Activated T-cell treated with anti-CD3 and anti-CD28 coated beads for 1 hour (primary cell): ENCODE measurements at regions not wholly inside any gene's neighbourhood (a gene's known extent, or its start where the extent isn't known, plus 50 kb on each side); places are given as distances from the start of the nearest gene placed in this dataset.

ENCODE experiments used
- DNase-seq: peaks from one replicate; pipeline ENCODE4 v3.0.0-alpha.2; 2020; ENCODE audit warnings: low read depth

DNA sequence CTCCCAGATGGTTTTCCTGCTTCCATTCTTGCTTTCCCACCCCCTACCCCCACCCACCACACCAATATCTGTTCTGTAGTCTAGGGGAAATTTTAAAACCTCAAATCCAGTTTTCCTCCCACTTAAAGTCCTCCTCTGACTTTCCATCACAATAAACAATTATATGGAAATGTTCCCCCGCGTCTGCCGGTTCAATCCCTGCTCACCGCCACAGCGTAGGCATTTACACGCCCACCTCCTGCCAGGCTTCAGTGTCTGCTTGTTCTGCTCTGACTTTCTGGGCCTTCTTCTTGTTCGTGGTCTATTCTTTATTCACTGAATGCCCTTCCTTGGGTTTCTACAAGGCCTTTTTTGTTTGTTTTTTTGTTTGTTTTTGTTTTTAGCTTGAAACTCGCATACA is 633.0 kb upstream of the MKI67 start:
- no peak for DNase-seq

DNA sequence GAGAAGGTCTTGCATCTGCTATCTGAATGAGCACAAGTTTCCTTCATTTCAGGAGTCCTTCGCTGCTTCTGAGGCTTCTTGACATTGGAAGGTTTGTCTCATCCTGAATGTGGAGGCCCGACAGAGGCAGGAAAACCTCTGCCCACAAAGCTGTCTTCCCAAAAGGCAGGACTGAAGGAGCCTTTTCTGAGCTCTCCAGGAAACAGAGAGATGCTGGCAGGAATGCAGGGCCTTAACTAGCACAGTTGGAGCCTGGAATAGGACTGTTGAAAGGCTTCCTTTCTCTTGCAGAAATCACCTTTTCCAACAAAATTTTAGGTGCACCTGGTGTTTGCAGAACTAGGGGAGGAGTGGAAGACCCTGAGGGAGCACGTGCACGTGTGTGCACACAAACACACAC is 637.4 kb upstream of the MKI67 start:
- DNase-seq: no peak

DNA sequence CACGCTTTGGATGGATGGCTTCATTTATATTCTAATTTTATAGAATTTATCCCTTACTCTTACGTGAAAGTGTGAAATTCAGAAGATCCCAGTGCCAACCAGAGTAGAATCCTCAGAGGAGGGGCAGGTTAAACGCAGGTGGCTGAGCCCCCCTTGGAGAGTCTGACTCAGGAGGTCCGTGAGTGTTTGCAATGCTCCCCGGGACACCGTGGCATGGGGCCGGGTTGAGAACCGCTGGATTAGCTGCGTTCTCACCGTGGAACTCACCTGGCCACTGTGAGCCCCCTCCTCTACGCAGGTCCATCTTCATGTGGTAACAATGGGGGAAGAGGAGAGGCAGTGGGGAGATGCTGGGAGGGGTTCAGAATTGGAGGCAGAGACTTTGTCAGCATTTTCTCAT is 638.0 kb upstream of the MKI67 start:
- DNase-seq: no peak

DNA sequence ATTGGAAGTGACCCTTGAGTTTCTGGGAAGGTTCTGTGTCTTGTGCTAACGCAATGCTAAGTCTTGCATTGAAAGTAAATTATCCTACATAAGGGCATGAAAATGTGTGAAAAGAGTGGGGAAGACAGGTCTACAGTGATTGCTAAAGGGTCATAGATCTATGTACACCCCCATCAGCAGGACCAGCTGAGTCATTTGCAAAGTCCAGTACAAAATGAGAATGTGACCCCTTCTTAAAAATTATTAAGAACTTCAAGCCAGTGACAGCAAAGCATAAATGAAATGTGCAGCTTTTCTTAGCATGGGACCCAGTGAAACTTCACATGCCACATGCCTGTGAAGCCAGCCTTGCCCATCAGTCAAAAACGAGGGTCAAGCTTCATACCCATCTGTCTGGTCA is 640.7 kb upstream of the MKI67 start:
- no peak for DNase-seq

DNA sequence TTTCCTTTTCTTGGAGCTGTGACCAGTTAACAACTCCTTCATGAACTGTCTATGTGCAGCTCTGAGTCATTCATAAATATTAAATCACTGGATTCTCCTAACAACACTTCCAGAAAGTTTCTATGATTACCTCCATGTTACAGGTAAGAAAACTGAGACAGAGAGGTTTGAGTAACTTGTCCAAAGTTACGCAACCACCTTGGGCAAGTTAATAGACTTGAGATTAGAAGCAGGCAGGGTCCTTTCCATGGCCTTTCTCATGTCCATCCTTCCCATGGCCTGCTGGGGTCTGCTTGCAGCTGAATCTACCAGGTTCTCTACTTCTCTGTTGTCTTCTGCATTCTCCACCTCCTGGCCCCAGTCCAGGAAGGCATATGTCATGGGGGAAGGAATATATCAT is 648.8 kb upstream of the MKI67 start:
- DNase-seq: no peak

DNA sequence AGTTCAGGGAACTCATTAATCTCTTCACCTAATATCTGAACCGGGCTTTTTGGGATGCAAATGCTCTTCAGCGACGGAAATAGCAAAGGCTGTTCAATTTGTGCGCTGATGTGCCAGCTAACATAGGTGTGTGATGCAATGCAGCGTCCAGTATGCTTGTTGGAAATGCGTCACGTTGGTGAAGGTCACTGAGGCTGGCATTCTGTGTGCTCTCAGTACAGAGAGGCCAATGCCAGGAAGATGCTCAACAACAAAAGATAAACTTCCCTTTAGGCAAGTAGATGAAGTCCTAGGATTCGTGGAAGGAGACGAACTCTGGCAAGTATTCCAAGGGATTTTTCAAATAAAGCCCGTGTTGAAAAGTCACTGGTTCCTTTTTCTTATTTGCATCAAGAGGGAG is 649.5 kb upstream of the MKI67 start:
- DNase-seq: no peak

DNA sequence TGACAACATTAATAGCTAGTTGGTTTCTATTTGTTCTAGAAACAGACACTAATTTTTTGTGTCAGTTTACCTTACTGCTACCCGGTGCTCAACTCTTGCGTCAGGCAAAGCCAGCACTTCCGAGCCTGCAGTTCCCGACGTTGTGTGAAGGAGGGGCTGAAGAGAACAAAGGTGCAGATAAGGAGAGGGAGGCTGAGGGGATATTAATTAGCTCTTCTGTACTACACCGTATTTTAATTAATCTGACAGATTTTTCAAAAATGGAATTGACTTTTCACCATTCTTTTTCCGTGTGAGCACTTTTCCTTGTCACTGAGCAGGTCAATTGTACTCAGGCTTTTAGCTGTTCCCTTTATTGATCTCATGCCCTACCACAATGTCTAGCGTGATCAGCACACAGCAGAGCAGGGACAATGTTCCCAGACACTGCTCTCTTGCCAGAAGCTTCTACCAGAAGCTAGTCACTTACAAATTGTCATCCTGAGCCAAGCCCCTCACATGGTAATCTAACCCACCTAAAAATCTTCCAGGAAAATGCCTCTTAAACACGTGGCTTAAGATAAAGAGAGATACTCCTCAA is 650.5 kb upstream of the MKI67 start:
- DNase-seq: no peak

DNA sequence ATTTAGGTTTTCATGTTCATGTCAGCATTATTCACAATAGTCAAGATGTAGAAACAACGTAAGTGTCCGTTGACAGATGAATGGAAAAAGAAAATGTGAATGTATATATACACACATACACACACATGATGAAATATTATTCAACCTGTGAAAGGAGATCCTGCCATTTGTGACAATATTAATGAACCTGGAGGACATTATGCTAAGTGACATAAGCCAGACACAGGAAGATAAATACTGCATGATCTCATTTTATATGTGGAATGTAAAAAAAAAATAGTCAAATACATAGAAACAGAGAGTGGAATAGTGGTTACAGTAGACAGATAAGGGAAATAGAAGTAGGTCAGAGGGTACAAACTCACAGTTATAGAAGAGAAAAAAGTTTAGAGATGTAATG is 651.1 kb upstream of the MKI67 start:
- DNase-seq: no peak

DNA sequence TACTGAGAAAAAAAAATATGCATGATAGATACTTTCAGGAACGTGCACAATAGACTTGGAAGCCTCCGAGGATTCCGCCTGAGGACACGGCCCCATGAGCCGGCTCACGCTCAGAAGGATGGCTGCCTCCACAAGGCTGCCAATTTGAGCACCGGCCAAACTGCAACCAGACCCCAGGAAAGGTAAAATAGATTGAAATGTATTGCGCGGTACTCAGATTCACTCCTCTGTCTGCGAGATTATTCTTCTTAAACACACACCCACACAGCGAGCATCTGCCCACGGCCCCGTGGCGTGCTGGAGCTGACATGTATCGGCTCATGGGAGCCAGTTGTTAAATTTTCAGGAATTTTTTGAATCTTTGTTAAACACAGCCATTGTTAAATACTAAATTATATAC is 653.2 kb upstream of the MKI67 start:
- DNase-seq: no peak

DNA sequence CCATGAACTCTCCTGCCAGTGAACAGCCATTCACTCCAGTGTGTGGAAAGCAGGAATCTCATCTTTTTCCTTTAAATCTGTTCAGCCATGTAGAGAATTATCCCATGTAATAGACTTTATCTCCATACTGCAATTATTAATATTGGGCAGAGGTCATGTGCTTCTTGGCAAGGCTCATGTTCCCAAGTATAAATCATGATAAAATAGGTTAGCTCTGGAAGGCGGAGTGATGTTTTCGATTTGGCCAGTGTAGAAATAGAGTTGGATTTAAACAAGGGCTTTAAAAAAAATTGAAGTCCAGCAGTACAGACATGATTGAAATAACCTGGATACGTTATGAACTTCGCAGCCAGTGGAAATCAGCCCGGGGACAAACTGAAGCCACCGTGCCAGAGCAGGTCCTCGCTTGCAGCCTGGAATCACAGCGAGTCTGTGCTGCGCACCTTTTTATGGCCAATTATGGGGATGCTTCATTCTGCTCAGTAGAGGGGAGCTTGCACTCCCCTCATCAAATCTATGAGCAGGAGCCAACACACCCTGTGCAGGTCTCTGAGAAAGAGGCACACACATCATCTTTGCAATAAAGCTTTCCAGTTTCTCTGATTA is 654.0 kb upstream of the MKI67 start:
- no peak for DNase-seq

DNA sequence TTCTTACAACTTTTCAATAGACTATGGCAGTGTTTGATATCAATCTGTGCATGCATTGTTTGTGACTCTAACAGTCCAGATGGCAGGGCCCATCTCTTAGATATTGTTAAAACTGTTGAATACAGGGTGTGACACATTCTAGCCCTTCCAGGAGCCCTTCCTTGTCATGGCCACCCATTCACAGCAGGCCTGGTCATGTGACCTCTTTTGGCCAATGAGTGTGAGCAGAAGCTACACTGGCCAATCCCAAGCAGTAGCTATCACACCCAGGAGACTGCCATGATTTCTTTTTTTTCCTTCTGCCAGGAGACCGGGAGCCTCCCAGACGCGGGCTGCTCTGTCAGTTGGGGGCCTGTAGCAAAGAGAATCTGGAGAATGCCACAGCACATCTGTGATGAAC is 655.4 kb upstream of the MKI67 start:
- DNase-seq: no peak

DNA sequence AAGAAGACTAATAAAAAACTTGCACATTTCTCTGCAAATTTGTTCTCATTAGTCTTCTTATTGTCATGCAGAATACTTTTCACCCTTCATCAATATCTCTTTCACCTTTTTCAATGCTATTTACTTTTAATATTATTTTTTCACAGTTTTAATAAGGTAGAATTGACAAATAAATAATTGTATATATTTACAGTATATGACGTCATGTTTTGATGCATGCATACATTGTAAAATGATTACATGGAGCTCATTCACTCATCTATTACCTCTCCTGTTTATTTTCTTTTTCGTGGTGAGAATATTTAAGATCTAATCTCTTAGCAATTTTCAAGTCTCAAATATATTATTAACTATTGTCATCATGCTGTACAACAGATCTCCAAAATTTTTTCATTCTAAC is 658.2 kb upstream of the MKI67 start:
- DNase-seq: no peak

DNA sequence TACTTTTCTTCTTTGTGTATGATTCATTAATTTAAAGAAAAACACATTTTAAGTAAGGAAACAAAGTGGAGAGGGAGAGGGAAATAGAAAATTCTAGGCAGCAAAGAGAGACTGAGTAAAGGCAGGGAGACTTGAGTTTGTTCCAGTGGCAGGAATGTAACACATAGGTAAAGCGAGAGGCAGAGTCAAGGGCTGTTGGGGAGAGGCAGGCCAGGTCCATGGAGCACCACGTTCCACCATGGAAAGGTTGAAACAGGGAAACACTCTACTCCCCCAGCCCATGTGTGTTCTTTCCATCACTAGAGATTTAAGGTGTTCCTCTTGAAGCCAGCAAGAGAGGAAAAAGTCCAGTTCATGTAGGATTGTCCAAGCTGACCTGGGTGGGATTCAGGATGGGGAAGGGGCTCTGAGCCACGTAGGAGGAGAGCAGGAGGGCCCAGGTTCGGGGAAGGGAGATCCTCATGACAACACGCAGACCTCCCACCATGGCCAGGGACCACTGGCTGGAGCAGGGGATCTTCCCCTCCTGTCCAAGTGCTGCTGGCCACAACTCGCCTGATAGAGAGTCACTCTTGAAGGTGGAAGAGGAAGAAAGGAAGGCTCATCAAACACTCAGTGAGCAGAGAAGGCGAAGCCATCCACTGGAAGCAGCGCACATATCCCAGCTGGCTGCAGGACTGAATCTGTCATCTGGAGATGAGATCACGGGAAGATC is 666.4 kb upstream of the MKI67 start:
- DNase-seq: no peak

DNA sequence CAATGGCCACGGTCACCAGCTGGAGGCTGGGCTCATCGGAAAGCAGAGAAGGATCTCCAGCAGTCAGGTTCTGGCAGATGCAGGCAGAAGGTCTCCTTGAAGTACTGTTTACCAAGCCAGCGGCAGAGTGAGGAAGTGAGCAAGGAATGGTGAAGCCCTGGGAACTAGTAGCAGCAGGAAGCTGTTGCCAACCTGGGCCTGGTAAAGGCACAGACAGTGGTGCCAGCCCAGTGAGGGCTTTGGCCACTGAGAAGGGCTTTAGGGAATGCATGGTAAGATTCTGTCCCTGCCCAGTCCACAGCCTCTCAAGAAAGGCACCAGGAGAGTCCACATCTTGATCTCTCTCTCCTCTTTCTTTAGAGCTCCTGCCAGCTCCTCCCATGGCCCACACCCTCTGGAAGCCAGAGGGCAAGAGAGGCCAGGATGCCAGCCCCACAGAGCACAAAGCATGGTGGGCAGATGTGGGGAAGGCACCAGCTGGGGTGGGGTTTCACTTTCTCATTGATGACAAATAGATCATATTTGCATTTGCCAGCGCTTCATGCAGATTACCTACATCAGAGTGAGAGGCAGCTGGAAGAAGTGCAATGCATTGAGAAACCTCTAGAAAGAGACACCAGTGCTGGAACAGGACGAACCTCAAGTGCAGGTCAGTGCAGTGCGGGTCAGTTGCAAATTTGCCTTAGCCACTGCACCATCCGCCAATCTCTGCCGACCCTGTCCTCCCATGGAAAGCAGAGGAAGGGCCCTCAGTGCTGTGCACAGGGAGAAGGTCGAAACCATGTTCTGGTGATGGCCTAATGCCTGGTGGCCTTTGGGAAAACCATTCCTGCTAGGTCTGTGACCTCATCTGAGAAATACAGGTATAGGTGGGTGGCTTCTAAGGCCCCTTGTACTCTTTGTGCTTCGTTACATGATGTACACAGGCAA is 667.8 kb upstream of the MKI67 start:
- no peak for DNase-seq

DNA sequence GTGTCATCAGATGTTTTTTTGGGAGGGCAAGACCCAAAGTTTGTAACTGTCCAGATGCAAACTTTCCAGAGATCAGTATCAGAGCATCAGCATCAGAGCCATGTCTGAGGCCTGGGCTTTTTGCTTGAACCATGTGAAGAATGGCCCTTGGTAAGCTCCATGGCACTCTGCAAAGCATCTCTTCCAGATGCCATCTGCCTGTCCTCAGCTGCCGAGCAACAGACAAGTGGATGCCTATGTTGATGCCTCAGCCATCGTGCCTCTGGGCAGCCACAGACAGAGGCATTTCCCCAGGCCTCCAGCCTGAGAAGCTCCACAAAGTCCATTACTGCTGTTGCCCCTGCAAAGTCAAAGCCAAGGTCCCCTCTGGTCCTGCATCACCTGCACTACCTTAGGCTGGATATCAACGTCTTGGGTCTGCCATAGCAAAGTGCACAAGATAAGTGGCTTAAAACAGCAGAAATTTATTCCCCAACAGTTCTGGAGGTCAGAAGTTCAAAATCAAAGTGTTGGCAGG is 670.2 kb upstream of the MKI67 start:
- DNase-seq: no peak

DNA sequence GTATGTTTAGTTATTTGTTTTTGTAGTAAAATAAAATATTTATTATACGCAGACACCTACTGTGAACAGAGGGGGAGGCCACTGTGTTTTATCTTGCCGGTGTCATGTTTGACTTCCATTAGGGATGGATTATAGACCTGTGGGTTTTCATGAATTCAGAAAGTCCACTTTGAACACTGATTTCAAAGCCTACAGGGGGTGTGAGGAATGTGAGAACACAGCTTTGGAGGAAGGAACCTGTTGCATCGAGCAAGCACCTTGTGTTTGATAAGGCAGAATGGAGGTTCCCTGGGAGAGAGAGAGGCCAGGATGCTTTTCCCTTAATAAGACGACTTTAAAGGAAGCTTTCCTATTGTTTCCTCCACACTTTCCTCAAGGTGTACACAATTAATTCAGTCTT is 665.0 kb upstream of the MGMT start:
- DNase-seq: no peak

DNA sequence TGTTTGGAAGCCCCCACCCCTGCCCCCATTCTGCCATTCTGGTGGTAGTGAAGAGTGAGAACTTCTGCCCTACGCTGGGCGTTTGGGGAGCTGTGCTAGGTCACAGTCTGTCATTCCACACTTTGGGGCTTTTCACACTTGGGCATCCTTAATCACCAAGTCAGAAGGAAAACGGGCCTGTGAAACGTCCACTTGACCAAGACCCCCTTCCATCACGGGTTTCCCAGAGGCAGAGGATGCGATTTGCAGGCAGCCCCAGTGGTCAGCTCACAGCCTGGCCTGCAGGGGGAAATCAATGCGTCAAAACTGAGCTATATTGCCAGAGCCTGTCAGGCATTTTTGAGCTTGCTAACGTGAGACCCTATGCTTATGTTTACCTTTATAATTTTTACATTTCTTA is 663.3 kb upstream of the MGMT start:
- DNase-seq: no peak

DNA sequence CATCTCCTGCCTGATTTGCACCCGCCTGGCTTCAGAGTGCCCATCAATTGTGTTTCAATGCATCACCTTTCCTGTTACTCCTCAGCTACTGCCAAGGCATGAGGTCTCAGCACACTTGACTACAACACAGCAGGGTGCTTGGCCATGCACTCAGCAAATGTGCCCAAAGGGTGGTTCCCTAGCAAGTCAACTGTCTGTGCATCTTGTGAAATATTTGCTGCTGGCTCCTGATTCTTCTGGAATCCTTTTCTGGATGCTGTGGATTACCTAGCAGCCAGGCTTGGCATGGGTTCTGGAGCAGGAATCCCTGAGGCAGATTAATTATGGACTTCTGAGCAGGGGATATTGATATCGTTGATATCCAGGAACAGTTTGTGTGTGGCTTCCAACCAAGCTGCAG is 662.6 kb upstream of the MGMT start:
- no peak for DNase-seq

DNA sequence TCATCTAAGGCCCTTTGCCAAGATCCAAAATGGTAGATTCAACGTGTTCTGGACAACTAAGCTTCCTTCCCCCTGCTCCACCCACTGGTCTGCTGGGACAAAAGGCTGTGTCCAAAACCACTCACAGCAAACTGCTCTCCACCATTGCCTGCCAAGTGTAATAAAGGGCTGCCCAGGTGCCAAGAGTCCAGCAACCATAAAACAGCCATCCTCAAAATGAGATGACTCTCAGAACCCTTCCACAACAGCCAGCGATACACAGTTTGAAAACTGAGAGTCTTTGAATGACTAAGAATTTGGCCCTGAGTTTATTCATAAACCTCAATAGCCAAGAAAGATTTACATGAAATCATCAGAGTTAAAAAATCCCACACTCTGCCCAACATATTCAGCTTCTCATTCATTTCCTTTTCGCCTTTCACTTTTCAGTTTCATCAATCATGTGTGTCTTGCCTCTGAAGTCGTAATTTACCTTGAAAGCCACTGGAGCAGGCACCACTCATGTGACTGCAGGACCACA is 658.1 kb upstream of the MGMT start:
- DNase-seq: no peak

DNA sequence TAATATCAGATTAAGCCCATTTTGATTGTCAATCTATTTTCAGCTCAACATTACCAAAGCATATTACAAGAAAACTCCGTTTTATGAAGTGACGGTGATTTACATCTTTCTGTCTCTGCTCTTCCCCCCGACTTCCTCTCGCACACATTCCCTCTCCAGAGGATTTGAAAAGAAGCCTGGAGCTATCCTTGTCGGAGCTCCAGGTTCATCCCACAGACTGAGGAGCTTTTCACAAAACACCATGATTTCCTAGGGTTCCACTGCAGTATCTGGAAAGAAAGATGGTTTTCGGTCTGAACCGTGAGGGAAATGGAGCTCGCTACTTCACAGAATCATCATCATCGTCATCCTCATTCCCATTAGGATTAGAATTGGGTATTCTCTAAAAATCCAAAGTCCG is 655.5 kb upstream of the MGMT start:
- DNase-seq: no peak

DNA sequence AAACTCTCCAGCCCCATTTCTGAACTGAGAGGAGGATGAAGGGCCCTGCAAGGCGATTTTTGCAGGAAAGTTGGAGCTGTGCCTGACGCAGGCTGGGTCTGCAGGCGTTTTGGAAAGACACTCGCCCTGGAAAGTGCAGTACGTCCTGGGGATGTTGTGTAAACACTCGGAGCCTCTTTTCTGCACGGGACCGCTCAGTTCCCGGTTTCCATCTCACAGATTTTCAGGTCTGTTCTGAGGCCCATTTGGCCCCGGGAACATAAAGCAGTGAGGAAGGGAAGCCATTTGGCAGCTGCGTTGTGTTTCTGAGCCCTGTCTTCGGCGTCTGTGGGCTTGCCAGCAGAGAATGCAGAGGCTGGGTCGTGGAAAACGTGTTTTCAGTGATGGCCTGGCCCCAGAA is 655.0 kb upstream of the MGMT start:
- DNase-seq: no peak

DNA sequence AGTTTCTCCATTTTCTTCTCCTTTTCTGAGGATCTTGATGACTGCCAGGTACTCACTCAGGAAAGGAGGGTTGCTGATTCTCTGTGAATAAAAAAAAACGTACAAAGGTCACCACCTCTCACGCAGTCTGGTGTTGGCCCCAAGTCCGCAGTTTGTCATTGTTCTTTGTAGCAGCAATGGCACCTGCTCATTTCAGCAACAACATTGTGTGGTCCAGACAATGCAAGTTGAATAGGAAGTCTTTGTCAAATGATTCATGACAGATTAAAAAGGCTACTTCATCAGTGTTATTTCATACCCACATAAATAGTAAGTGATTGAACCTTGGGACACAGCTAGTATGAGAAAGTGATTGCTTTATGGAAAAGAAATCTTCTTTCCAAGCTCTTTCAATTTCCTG is 653.5 kb upstream of the MGMT start:
- no peak for DNase-seq
